B cell (primary cell): ENCODE measurements at regions not wholly inside any gene's neighbourhood (a gene's known extent, or its start where the extent isn't known, plus 50 kb on each side); places are given as distances from the start of the nearest gene placed in this dataset.

ENCODE experiments used
- ATAC-seq: fragments of 200-7000 bp; cut with Tn5 transposase; one replicate; pipeline ENCODE4 v1.10.0; 2021; ENCODE audit warnings: low read depth, mild to moderate bottlenecking, moderate number of reproducible peaks, moderate library complexity
- CTCF ChIA-PET: fragments of 350-600 bp; sonication (Branson Sonifier 250); formaldehyde crosslinking; loops from one replicate; lab custom pipeline; 2021; ENCODE audit warnings: antibody characterized with exemption, inconsistent platforms; lab: Charles Lee
- POLR2A ChIA-PET: fragments of 350-600 bp; sonication (Branson Sonifier 250); formaldehyde crosslinking; loops from one replicate; lab custom pipeline; 2021; ENCODE audit warnings: antibody characterized with exemption; lab: Charles Lee
- DNase-seq: peaks from one replicate; pipeline ENCODE4 v3.0.0; 2013
- H2AFZ ChIP-seq: 2 replicates; pipeline ENCODE4 v1.6.1; 2012; ENCODE audit warnings: mild to moderate bottlenecking, low read depth, low read length; ENCODE audit not compliant: insufficient read depth, poor library complexity, severe bottlenecking
- H3K27ac ChIP-seq, 2 donors: 1 replicate in 1 of 2; 2 replicates in 1 of 2; pipeline ENCODE4 v1.5.1; 2012 to 2013; ENCODE audit warnings: low read length in 2 of 2, mild to moderate bottlenecking in 2 of 2, moderate library complexity in 1 of 2
- H3K27me3 ChIP-seq, 4 experiments: fragments of 200-600 bp in 1 of 4; sonication (generic) in 1 of 4; replicated peaks in 1 of 4; 1 replicate in 2 of 4; 2 replicates in 2 of 4; pipeline versions ENCODE4 v1.6.1 to v1.7.0; 2013 to 2016; ENCODE audit warnings: low read length in 3 of 4, mild to moderate bottlenecking in 2 of 4, mixed read lengths in 1 of 4, moderate library complexity in 1 of 4; ENCODE audit not compliant: insufficient read depth in 4 of 4, control insufficient read depth in 3 of 4; ENCODE audit errors: control extremely low read depth in 1 of 4
- H3K36me3 ChIP-seq, 2 experiments: replicated peaks in 1 of 2; 1 replicate in 1 of 2; 2 replicates in 1 of 2; pipeline versions ENCODE4 v1.6.1 to v1.7.1; 2013; ENCODE audit warnings: low read length in 1 of 2; ENCODE audit not compliant: insufficient read depth in 2 of 2, control insufficient read depth in 1 of 2; ENCODE audit errors: control extremely low read depth in 1 of 2, extremely low read depth in 1 of 2
- H3K4me1 ChIP-seq, 2 donors: fragments of 200-600 bp in 1 of 2; sonication (generic) in 1 of 2; 1 replicate in 1 of 2; 2 replicates in 1 of 2; pipeline versions ENCODE4 v1.5.1 to v1.6.1; 2013 to 2017; ENCODE audit warnings: low read length in 2 of 2; ENCODE audit not compliant: control insufficient read depth in 2 of 2, insufficient read depth in 2 of 2
- H3K4me2 ChIP-seq: replicated peaks from 2 replicates; pipeline ENCODE3; 2012; ENCODE audit warnings: mild to moderate bottlenecking, low read depth, low read length; ENCODE audit not compliant: poor library complexity, severe bottlenecking
- H3K4me3 ChIP-seq, 5 experiments: fragments of 200-600 bp in 1 of 5; sonication (generic) in 1 of 5; 1 replicate in 3 of 5; 2 replicates in 2 of 5; pipeline versions ENCODE4 v1.5.1 to v1.7.0; 2011 to 2016; ENCODE audit warnings: low read length in 4 of 5, mild to moderate bottlenecking in 4 of 5, low read depth in 2 of 5, control low read depth in 1 of 5, moderate library complexity in 1 of 5; ENCODE audit not compliant: insufficient read depth in 1 of 5; ENCODE audit errors: control extremely low read depth in 1 of 5, extremely low read depth in 1 of 5
- H3K79me2 ChIP-seq: fragments of 200-600 bp; sonication (generic); one replicate; pipeline ENCODE4 v1.6.0; 2016; ENCODE audit warnings: low read length; ENCODE audit not compliant: control insufficient read depth, insufficient read depth
- H3K9ac ChIP-seq: fragments of 200-600 bp; sonication (generic); 2 replicates; pipeline ENCODE4 v1.6.1; 2017; ENCODE audit warnings: mild to moderate bottlenecking, low read length, moderate library complexity
- H3K9me3 ChIP-seq, 3 donors: one replicate each; pipeline versions ENCODE4 v1.6.1 to v1.7.1; 2013; ENCODE audit warnings: low read length in 2 of 3; ENCODE audit not compliant: control insufficient read depth in 2 of 3, insufficient read depth in 1 of 3; ENCODE audit errors: control extremely low read depth in 1 of 3
- H4K20me1 ChIP-seq: 2 replicates; pipeline ENCODE4 v1.6.0; 2012; ENCODE audit warnings: mild to moderate bottlenecking, low read length; ENCODE audit not compliant: insufficient read depth, control insufficient read depth, poor library complexity, severe bottlenecking
- H3K27ac Mint-ChIP-seq: one replicate; pipeline ENCODE4 v1.8.0; 2021; ENCODE audit warnings: mixed read lengths
- H3K27me3 Mint-ChIP-seq: one replicate; pipeline ENCODE4 v1.8.0; 2021; ENCODE audit warnings: mixed read lengths
- H3K4me1 Mint-ChIP-seq: one replicate; pipeline ENCODE4 v1.8.0; 2021; ENCODE audit warnings: mixed read lengths
- H3K4me3 Mint-ChIP-seq: one replicate; pipeline ENCODE4 v1.8.0; 2021; ENCODE audit warnings: mixed read lengths
- H3K9me3 Mint-ChIP-seq: one replicate; pipeline ENCODE4 v1.8.0; 2022; ENCODE audit warnings: mixed read lengths; ENCODE audit not compliant: insufficient read depth
- EZH2 ChIP-seq: IDR thresholded peaks from 2 replicates; pipeline ENCODE4 v1.6.1; 2012; ENCODE audit warnings: borderline replicate concordance, low read depth, mild to moderate bottlenecking, moderate library complexity, low read length; ENCODE audit not compliant: insufficient read depth, poor library complexity, severe bottlenecking
- WGBS: methylation state at CpG from one replicate; pipeline ENCODE4 v1.1.5; 2013; ENCODE audit warnings: missing lambda C conversion rate; ENCODE audit not compliant: insufficient coverage; 5-methylcytosine and 5-hydroxymethylcytosine counted together
- intact Hi-C: fragments of 100-400 bp; cut with micrococcal nuclease; formaldehyde crosslinking; loops from one replicate; pipeline ENCODE4 v1.10.0; 2022
- TF ChIP-seq, protein P1 (sequence below): fragments of 200-600 bp; IDR thresholded peaks from one replicate; pipeline ENCODE4 v1.8.0; 2022; ENCODE audit warnings: antibody characterized with exemption, mild to moderate bottlenecking

DNA sequence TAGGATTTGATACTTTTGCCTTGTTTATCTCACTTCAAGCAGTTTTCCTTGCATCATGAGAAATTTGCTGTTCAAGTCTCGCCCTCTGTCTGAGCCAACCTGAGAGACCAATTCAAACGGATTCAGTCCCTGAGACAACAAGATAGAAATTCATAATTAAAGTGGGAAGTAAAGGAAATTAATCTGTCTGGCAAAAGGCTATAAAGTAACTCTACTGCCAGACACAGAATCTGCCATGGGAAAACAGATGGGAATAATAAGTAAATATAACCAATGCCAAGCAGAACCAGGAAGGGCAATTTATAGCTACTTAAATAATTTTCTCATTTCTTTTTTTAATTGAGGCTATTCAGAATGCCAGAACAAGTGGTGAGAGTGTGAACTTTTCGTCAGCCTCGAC lies 239.6 kb downstream of the TFAP2C start:
- Mint-ChIP-seq H3K4me1 (no peaks in the 10 kb centered on the region), H3K27me3 (peaks cover 12% of the 10 kb centered on the region), H3K27ac (no peak overlapping the region), H3K4me3 (no peak overlapping the region), H3K9me3 (peaks cover 3% of the 10 kb centered on the region)
- Histone ChIP-seq H3K9ac (no peak overlapping the region), H4K20me1 (no peaks in the 10 kb centered on the region), H3K79me2 (no peaks in the 10 kb centered on the region), H3K27me3 (no peaks in the 10 kb centered on the region), H3K9me3 (peaks cover 0 to 15% (median 0%) of the 10 kb centered on the region in 3 donors), H3K27ac (no peak overlapping the region), H3K4me3 (no peak overlapping the region), H3K4me1 (no peaks in the 10 kb centered on the region), H3K4me2 (no peak overlapping the region), H2AFZ (no peak overlapping the region), H3K36me3 (no peaks in the 10 kb centered on the region)
- ATAC-seq (no peak), DNase-seq (no peak)
- ChIA-PET CTCF (no interaction called here), POLR2A (no interaction called here)
- intact Hi-C loops, result no loop called here
- no peak for TF ChIP-seq EZH2
- TF ChIP-seq, protein P1, sequence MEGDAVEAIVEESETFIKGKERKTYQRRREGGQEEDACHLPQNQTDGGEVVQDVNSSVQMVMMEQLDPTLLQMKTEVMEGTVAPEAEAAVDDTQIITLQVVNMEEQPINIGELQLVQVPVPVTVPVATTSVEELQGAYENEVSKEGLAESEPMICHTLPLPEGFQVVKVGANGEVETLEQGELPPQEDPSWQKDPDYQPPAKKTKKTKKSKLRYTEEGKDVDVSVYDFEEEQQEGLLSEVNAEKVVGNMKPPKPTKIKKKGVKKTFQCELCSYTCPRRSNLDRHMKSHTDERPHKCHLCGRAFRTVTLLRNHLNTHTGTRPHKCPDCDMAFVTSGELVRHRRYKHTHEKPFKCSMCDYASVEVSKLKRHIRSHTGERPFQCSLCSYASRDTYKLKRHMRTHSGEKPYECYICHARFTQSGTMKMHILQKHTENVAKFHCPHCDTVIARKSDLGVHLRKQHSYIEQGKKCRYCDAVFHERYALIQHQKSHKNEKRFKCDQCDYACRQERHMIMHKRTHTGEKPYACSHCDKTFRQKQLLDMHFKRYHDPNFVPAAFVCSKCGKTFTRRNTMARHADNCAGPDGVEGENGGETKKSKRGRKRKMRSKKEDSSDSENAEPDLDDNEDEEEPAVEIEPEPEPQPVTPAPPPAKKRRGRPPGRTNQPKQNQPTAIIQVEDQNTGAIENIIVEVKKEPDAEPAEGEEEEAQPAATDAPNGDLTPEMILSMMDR, result no peak
- WGBS, result 100% methylated on average over 2 of the region's 4 CpGs

DNA sequence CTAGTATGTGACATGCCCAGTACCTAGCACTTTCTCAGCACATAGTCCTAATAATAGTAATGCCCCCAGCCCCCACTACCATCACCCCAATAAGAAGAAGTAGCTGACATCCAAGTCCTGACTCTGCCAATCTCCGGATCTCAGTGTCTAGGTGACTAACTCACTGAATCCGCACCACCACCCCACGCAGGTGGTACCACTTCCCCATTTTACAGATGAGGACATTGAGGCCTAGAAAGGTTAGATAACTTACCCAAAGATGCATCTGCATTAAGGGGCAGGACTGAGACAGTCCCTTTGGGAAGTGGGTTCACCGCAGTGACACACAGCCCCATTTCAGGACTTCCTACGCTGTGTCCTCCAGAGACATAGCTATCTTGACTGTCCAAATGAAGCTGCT lies 241.2 kb downstream of the TFAP2C start:
- 86% methylated on average over 5 of the region's 5 CpGs for WGBS
- ATAC-seq (no peak), DNase-seq (no peak)
- Histone ChIP-seq H3K4me1 (no peaks in the 10 kb centered on the region), H3K9me3 (peaks cover 0 to 23% (median 0%) of the 10 kb centered on the region in 3 donors), H3K79me2 (no peaks in the 10 kb centered on the region), H3K4me2 (no peak overlapping the region), H3K9ac (no peak overlapping the region), H3K36me3 (no peaks in the 10 kb centered on the region), H4K20me1 (no peaks in the 10 kb centered on the region), H3K27ac (no peak overlapping the region), H2AFZ (no peak overlapping the region), H3K4me3 (no peak overlapping the region), H3K27me3 (no peaks in the 10 kb centered on the region)
- TF ChIP-seq EZH2, result no peak
- TF ChIP-seq, protein P1, result no peak
- intact Hi-C loops, result no loop called here
- H3K27ac Mint-ChIP-seq, result no peak overlapping the region
- H3K4me1 Mint-ChIP-seq, result no peaks in the 10 kb centered on the region
- H3K27me3 Mint-ChIP-seq, result peaks cover 4% of the 10 kb centered on the region
- H3K4me3 Mint-ChIP-seq, result no peak overlapping the region
- ChIA-PET POLR2A (no interaction called here), CTCF (no interaction called here)
- H3K9me3 Mint-ChIP-seq, result peaks cover 3% of the 10 kb centered on the region
